Esophagus squamous epithelium (tissue), 4 donors: ENCODE measurements at regions not wholly inside any gene's neighbourhood (a gene's known extent, or its start where the extent isn't known, plus 50 kb on each side); places are given as distances from the start of the nearest gene placed in this dataset.

Experiments
- POLR2A ChIP-seq, 4 donors: fragments of 450-650 bp; IDR thresholded peaks; one replicate each; pipeline ENCODE4 v1.6.1; 2017; ENCODE audit warnings: antibody characterized with exemption in 4 of 4, mild to moderate bottlenecking in 4 of 4, moderate library complexity in 3 of 4
- TF ChIP-seq, protein P1 (sequence below), 6 experiments: fragments of 450-650 bp in 4 of 6; fragments of 200-600 bp in 2 of 6; sonication (generic) in 2 of 6; IDR thresholded peaks; one replicate each; pipeline ENCODE4 v1.5.1; 2016 to 2019; ENCODE audit warnings: antibody characterized with exemption in 6 of 6, mild to moderate bottlenecking in 4 of 6, moderate library complexity in 4 of 6

DNA sequence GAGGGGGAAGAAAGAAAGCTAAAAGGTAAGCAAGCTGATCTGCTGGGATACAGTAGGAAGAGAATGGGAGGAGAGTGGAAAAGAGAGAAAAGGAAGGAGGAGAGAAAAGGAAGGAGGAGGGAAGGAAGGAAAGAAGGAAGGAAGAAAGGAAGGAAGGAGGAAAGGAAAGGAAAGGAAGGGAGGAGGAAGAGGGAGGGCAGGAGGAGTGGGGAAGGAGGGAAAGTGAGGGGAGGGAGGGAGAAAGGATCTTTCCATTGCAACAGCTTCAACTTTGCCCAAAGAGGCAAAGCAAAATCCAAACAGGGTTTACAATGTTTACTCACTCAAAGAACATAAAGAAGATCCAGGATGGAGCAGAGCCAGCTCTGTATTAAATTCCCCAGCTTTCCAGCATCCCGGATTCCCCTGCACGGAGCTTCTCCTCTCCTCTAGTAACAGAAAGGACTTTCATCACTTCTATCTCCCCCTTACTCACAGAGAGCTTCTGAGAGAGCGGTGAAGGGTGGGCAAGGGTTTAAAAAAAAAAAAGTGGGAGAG is 494.2 kb upstream of the PROK2 start:
- TF ChIP-seq, protein P1, sequence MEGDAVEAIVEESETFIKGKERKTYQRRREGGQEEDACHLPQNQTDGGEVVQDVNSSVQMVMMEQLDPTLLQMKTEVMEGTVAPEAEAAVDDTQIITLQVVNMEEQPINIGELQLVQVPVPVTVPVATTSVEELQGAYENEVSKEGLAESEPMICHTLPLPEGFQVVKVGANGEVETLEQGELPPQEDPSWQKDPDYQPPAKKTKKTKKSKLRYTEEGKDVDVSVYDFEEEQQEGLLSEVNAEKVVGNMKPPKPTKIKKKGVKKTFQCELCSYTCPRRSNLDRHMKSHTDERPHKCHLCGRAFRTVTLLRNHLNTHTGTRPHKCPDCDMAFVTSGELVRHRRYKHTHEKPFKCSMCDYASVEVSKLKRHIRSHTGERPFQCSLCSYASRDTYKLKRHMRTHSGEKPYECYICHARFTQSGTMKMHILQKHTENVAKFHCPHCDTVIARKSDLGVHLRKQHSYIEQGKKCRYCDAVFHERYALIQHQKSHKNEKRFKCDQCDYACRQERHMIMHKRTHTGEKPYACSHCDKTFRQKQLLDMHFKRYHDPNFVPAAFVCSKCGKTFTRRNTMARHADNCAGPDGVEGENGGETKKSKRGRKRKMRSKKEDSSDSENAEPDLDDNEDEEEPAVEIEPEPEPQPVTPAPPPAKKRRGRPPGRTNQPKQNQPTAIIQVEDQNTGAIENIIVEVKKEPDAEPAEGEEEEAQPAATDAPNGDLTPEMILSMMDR (IDR thresholded peaks at IDR 0.05), result no peak
- TF ChIP-seq POLR2A (IDR thresholded peaks at IDR 0.05), result no peak
